LHCN-M2 (cell line): ENCODE measurements at regions not wholly inside any gene's neighbourhood (a gene's known extent, or its start where the extent isn't known, plus 50 kb on each side); places are given as distances from the start of the nearest gene placed in this dataset.

Source experiments
- DNase-seq: peaks from one replicate; pipeline ENCODE4 v3.0.0-alpha.2; 2012; ENCODE audit warnings: low read depth

DNA sequence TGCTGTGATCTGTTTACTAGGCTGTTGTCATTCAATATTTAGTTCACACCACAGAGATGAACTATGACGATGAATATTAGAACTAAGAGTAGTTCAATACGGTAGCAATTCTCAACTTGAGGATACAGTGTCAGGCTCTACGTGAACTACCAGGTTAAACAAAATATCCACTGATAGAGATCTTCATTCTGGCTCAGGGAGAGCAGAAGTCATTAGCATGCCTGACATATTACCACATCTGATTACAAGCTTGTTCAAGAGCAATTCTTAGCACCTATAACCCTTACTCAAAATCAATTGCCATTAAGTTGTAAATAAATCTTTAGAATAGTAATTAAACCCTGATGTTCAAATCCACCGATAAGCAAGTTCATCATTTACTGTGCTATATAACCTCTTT lies 207.2 kb downstream of the CHRM3 start:
- DNase-seq: no peak

DNA sequence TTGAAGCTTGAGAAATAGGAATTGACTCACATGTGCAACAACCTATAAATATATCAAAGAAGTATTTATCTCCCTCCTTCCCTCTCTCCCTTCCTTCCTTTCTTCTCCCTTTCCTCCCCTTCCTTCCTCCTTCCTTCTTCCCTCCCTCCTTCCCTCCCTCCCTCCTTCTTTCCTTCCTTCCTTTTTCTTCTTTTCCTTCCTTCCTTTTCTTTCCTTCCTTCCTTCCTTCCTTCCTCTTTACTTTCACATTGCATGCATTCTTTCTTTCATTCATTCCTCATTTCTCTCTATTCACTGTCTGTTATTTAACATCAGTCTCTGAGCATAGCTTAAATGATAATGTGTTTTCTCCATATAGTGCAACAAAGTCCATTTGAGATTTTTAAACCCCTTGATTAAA lies 214.2 kb downstream of the CHRM3 start:
- no peak for DNase-seq

DNA sequence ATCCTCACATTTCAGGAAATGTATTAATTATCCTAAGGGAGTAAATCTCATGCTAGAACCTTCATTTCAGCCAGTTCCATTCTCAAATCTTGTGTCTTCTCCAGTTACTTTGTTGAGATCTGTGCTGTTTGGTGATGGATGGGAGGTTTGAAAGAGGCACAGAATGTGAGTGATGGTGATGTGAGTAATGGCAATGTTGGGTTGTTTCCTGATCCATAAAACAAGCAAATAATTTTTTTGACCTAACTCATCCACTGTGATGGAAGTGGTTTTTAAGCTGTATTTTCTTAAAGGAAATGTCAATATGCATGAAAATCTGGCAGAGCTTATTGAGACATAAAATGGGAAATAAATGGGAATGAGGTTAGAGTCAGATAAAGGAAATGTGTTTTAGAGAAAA lies 214.7 kb downstream of the CHRM3 start:
- no peak for DNase-seq

DNA sequence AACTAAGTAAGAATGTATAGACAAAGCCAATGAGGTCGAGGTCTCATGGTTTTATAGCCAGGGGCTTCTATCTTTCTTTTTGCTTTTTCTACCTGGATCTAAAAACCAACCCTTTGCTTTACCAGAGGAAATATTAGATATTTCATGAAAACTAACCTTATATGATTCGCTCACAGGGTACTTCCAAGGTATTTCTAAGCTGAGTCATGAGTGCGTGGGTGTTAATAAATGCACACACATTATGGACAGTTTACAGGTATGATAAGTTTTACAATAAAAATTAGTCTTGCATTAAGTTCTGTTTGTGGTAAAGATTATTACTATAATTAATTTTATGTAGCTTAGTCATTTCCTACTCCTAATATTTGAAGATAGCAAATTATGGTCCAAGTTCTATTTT lies 217.2 kb downstream of the CHRM3 start:
- no peak for DNase-seq

DNA sequence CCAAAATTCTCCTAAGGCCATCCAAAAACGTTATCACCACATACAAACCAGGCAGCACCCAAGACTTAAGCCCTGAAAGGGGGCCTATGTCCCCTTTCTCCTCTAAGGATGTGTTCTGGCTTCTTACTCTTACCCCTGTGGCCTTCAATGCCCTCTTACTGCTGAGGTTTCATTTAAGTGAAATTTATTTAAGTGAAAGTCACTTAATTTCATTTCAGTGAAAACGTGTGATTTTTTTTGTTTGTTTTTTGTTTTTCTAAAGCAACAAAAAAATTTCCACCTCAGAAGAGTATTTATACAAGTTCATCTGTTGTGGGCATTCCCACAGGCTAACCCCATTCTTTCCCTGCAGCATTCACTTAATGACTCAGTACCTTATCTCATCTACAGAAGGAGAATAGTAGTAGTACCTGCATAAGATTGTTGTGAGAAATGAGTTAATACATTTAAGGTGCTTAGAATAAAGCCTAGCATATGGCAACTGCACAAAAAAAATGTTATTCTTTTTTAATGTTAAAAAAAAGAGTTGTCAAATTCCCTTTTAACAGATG lies 220.6 kb downstream of the CHRM3 start:
- no peak for DNase-seq

DNA sequence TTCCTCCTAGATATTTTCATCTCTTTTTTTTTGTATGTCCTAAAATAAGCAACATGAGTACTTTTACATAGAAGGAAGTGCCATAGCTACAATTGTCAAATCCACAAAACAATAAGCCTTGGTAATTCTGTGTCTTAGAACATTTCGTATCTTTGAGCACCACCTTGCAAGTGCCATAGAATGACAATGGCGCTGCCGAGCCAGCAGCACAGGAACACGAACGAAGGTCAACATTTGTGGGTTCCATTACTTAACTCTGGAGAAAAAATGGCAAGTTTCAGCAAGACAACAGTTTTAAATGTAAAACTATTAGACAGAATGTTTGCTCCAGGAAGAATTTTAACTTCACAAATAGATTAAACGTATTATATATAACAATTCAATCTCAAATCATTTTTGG lies 222.1 kb downstream of the CHRM3 start:
- no peak for DNase-seq

DNA sequence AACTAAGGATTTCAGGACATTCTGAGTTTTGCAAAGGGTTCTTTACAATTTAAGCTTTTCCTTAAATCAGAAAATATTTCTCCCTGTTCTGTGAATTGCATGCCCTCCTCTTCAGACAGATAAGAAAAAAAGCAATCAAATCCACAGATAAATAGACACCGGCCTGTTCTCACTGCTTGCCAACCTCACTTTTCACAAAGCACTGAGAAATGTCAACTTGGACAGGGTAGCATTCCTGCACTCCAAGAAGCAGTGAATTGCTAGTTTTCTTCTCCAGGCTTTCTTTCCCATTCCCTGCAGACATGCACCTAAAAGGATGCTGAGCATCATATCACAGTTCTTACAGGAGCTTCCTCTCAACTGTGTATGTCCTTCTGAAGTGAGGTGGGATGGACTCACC lies 226.0 kb downstream of the CHRM3 start:
- no peak for DNase-seq

DNA sequence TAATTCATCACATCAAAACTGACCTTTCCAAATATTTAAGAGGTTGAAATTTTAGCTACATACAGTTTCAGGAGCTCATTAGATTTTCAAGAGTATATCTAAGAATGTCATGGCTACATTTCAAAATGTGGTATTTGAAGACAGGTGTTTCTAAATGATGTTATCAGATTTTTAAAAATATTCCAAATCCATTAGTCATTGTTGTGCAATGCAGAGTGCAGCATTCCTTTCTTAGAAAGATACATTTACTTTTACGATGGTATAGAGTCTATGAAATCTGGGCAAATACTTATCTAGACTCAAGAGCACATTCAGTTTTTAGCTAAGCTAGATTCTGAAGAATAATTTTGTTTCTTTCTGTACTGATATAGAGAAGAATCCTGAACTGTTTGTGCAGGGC lies 230.3 kb downstream of the CHRM3 start:
- DNase-seq: peak; percentile 26

DNA sequence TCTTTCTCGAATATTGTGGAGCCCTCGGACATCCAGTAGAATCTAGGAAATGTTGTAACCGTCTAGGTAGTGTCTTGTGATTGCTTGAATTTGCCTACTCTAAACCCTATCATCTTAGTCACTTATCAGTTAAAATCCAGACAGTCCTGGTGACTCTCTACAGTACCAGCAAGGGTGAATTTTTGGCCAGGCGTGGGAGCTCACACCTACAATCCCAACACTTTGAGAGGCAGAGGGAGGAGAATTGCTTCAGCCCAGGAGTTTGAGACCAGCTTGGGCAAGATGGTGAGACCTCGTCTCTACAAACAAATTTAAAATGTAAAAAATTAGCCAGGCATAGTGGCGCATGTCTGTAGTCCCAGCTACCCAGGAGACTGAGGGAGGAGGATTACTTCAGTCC lies 230.9 kb downstream of the CHRM3 start:
- no peak for DNase-seq

DNA sequence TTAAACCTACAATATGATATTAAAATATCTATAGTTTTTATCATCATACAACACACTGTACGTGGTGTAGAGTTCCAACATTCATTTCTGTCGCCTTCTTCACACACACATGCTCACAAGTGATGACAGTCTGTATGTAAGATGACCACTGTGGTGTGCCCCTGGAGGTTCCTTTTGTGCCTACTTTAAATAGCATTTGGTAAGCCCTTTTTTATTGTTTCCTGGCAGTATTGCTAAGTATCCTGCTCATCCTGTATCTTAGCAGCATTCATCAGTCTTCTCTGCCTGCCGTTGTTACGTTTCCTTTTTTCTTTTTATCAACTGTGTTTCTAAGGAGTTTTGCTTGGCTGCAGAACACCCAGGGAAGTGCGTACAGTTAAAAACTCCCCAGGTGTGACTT lies 231.4 kb downstream of the CHRM3 start:
- DNase-seq: no peak

DNA sequence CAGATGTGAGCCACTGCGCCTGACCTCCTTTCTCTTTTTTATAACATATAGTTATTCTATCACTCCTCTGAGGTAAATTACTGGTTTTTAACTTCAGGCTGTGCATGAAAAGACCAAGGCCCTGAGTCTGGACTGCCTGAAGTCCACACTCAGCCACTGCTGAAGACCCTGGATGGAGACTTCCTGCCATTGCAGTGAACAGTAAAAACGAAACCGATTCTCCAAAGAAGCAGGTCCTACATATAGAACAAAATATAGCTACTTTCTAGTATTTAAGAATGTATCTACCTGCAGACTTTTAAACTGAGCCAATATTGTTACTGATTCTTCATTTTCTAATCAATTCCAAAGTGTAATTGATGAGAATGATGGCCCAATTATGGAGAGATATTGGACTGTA lies 232.8 kb downstream of the CHRM3 start:
- no peak for DNase-seq

DNA sequence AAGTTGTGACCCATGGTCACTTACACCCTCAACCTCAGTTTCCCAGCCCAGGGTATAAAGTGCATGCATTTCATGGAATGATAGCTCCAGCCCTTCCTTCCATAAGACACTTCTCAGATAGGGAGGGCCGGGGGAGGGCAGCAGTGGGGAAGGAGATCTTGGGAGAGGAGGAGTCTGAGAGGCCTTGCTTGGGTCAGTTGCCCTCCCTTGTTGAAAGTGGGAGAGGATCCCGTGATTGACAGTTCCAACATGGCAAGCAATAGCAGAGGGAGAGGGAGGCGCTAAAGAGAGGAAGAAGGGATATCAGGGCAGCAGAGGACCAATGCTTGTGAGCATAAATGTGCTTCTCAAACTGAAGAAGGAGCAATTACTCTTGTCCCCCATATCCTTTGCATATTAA lies 244.4 kb downstream of the CHRM3 start:
- DNase-seq: no peak

DNA sequence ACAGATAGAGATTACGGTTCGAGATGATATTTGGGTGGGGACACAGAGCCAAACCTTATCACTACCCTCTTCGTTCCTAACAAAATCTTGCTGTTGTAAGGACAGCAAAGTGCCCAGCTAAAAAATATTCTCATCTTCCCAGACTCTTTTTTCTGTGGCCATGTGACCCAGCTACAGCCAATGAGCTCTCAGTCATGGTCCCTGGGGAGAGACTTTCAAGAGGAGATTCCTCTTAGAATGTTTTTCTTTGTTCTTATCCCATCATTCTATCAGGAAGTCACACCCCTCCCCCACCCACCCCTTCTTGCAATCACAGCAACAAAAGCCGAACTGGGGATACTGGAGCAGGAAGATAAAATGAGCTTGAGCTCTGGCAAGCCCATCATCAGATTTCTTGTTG lies 247.1 kb downstream of the CHRM3 start:
- DNase-seq: no peak

DNA sequence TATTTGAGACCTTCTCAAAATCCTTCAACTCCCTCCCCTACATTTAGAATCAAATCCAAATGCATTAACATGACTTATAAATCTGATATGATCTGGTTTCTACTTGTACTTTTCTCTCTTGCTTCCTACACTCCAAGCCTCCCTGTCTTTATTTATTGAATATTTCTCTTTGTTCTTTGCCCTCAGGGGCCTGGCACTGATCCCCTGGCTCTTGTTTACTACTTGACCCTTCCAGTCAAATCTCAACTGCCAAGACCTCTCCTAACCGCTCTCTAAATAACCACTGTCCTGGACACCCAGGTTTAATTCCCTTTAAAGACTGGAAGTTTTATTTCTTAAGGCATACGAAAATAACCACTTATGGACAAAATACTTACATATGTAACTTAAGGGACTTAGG lies 248.9 kb downstream of the CHRM3 start:
- no peak for DNase-seq

DNA sequence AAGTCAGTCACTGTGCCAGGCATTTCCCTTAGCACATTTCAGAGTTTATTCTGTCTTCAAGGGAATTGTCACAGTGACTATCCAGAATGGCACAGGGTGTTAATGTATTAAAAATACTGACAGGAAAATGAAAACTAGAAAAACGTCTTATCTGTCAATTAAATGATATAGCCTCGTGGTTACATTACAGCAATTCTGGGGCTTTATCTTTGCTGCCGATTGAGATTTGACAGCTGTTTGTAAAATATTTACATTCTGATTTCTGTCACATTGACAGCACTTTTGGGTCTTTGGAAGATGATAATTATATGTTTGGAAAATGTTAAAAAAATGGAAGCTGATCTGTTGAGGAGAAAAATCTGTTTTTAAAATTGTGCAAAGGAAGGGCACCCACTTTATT lies 250.0 kb downstream of the CHRM3 start:
- DNase-seq: no peak

DNA sequence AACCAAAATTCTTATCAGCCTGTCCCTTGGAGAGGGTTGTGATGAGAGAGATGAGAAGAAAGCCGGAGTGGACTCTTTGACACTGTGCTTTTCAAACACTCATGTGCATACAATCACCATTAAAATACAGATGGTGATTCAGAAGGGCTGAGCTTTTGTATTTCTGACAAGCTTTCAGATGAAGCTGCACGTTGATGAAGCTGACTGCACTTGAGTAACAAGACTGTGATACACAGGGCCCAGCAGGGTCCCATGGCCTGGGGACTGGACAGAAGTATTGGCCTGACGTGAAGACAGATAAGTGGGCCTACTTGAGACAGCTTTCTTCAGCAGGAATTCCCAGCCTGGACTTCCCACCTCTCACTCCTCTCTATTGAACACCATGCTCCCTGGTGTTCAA lies 258.2 kb downstream of the CHRM3 start:
- no peak for DNase-seq

DNA sequence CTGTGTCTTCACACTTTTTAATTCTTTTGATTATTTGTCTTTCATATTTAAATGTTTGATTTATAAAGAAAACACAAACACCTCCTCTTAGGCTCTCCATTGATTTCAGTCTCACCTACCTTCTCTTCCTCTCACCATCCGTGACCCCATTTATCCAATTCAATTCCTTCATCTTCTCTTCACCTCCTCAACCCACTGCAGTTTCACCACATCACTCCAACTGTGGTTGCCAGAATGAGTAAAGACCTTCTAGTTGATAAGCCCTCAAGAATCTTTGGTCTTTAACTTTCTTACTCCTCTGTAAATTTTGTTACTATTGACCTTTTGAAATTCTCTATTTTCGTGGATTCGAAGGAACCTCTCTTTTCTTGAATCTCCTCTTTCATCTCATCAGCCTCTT lies 260.7 kb downstream of the CHRM3 start:
- no peak for DNase-seq

DNA sequence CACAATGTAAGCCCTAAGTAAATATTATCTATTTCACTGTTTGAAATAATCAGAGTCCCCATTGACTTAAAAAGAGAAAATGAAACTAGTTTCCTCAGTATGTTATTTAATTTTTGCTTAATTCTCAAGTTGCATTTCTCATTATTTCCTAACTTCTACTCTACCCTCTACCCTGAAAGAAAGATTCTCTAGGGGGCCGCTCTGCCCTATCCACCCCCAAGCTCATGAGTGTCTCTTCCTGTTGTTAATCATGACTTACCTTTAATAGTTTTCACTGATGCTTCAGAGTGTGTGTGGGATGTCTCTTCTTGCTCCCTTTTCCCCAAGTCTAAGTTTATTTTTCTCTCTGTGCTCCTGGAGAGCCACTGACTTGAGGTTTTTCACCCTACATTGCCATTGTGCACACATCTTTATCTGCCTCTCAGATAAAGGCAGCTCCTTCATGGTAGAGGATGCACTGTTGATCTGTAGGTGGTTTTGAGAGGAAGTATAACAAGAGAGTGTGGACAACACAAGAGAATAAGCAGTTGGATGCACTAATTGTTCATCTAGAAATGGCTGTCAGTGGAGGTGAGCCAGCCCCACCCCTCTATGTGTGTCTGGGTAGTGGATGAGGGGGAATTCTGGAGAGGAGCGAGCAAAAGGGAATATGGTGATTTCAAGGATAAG lies 261.7 kb downstream of the CHRM3 start:
- no peak for DNase-seq

DNA sequence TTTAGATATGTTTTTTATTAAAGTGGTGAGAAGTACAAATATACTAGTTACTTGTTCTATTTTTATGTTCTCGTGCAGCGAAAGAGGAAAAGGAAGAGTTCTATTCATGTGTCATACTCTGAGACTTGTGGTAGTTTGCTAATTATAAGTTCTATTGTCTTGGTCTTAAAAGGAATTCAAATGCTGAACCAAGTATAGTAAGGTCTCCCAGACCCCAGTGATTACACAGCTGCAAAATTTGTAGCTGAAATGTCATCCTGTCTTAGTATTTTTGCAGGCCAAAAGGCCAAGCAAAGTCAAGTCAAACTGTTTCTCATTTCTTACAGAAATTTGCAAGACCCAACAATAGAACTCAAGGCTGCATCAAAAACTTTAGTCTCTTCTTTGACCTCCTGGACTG lies 268.7 kb downstream of the CHRM3 start:
- DNase-seq: no peak

DNA sequence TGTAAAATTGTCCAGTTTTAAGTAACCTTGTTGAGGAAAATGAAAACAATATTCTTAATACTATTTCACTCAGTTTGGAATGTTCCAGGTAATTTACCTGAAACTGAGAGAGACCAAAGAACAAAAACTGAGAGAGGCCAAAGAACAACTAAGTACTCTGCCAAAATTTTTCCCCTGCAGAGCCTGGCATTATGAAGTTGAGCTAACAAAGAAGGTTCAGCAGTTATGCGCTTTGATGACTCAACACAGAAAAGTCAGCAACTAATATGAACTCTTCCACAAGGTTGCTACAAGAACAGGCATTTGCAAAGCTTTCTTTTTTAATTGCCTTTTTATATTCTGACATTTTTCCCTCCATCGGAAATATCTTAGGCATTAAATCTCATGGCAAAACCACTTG lies 270.9 kb downstream of the CHRM3 start:
- DNase-seq: no peak

DNA sequence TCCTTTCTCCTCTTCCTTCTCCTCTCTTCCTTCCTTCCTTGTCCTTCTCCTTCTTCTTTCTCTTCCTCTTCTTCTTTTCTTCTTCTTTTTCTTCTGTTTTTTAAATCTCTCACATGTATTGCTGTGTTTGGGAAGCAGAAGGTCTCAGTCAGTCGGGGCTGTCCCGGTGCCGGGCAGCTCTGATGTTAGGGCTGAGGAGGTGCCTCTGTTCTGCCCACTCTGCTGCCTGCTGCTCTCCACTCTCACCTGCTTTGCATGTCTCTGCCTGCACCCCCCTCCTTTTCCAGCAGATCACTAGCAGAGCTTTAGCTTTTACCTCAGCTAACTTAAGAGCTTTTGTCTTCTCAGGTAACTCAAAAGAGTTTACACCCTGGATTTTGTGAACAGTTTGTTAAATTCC lies 276.6 kb downstream of the CHRM3 start:
- DNase-seq: no peak

DNA sequence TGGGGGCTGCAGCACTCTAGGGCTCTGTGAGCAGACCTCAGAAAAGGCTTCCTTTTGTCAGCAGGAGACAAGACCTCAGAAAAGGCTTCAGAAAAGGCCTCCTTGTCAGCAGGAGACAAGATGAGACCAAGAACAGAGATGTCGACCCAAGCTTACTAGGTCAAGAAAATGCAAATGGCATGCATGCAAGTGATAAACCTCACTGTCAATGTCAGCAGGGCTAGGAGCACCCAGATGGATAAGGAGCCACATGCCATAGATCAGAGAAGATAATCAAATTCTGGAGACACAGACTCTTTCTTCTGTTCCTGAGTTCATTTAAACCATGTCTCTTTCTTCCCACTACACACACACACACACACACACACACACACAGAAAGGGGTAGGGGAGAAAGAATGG lies 285.9 kb downstream of the CHRM3 start:
- no peak for DNase-seq

DNA sequence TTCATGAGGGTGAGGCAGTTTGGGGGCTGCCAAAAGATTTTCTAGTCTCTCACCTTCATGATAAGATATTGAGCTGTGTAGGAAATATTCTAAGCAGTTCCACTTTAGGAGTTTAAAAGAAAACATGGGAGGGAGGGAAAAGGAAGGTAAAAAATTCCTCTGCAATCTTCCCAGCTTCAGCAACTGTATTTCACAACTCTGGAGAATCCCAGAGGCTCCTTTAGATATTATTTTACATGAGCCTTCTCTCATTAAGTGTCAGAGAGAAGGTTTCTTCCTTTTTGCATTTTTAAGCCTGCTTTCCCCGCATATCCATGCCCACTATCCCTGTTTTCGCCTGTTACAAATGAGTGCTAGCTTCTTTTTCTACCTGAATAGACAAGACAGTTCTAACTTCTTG lies 289.4 kb downstream of the CHRM3 start:
- DNase-seq: no peak
